ENCODE measurements at regions not wholly inside any gene's neighbourhood (a gene's known extent, or its start where the extent isn't known, plus 50 kb on each side); places are given as distances from the start of the nearest gene placed in this dataset.

- H3K9ac ChIP-seq (ENCODE audit: low read length) = no peak overlapping the region
- no peak overlapping the region for H2BK12ac ChIP-seq (ENCODE audit: low read length)
- peak; percentile 6 to 36 for DNase-seq
- no peak overlapping the region for H3K14ac ChIP-seq (ENCODE audit: low read length)
- H3K27me3 ChIP-seq (ENCODE audit: insufficient read depth, low read length) = no peaks in the 10 kb centered on the region
- no peak overlapping the region for H3K27ac ChIP-seq (ENCODE audit: low read depth, low read length)
- no peak overlapping the region for H3K18ac ChIP-seq (ENCODE audit: low read length)
- WGBS (ENCODE audit: extremely low coverage, insufficient coverage, insufficient read length) = no CpG with 5 or more reads among the region's 3 CpGs
- H4K91ac ChIP-seq (ENCODE audit: low read depth, low read length) = no peak overlapping the region
- H4K8ac ChIP-seq (ENCODE audit: low read depth, low read length) = no peak overlapping the region
- H2AK5ac ChIP-seq (ENCODE audit: low read length) = no peak overlapping the region
- H3K79me2 ChIP-seq (ENCODE audit: control insufficient read depth, insufficient read depth, low read length, poor library complexity) = no peaks in the 10 kb centered on the region
- H3K79me1 ChIP-seq (ENCODE audit: low read length) = no peaks in the 10 kb centered on the region
- H3K4me2 ChIP-seq (ENCODE audit: low read length) = no peak overlapping the region
- H2BK120ac ChIP-seq (ENCODE audit: insufficient read depth, low read length, poor library complexity) = no peak overlapping the region
- H3K36me3 ChIP-seq (ENCODE audit: control insufficient read depth in 1 of 2, insufficient read depth in 2 of 2, low read length in 2 of 2) = no peaks in the 10 kb centered on the region
- H3K23ac ChIP-seq (ENCODE audit: low read length) = peak overlapping the region; percentile 75
- H3K4me1 ChIP-seq (ENCODE audit: control insufficient read depth in 1 of 2, insufficient read depth in 2 of 2, low read length in 2 of 2) = no peaks in the 10 kb centered on the region
- H3K4ac ChIP-seq (ENCODE audit: low read depth, low read length) = no peak overlapping the region
- H2BK5ac ChIP-seq (ENCODE audit: low read depth, low read length, poor library complexity) = no peak overlapping the region
- no peak overlapping the region for H3K4me3 ChIP-seq (ENCODE audit: low read depth, low read length)
- no peak overlapping the region for H4K12ac ChIP-seq (ENCODE audit: low read depth, low read length)
- no peak overlapping the region for H2AFZ ChIP-seq (ENCODE audit: insufficient read depth, low read length, poor library complexity)
- no peaks in the 10 kb centered on the region for H3K9me3 ChIP-seq (ENCODE audit: insufficient read depth, low read depth, low read length)
Measured at GRCh38 chr1:193520472-193520871, 334.1 kb upstream of the B3GALT2 start.

GRCh38 chr1:193519922-193520321 is 333.5 kb upstream of the B3GALT2 start:
- Histone ChIP-seq H3K18ac (ENCODE audit: low read length) (no peak overlapping the region), H3K4me2 (ENCODE audit: low read length) (no peak overlapping the region), H3K79me1 (ENCODE audit: low read length) (no peaks in the 10 kb centered on the region), H2BK12ac (ENCODE audit: low read length) (no peak overlapping the region), H3K4ac (ENCODE audit: low read depth, low read length) (no peak overlapping the region), H2AK5ac (ENCODE audit: low read length) (no peak overlapping the region), H3K9me3 (ENCODE audit: insufficient read depth, low read depth, low read length) (no peaks in the 10 kb centered on the region), H3K4me3 (ENCODE audit: low read depth, low read length) (no peak overlapping the region), H3K9ac (ENCODE audit: low read length) (no peak overlapping the region), H3K23ac (ENCODE audit: low read length) (no peak overlapping the region), H3K14ac (ENCODE audit: low read length) (no peak overlapping the region), H4K91ac (ENCODE audit: low read depth, low read length) (no peak overlapping the region), H3K27me3 (ENCODE audit: insufficient read depth, low read length) (no peaks in the 10 kb centered on the region), H4K8ac (ENCODE audit: low read depth, low read length) (no peak overlapping the region), H2BK120ac (ENCODE audit: insufficient read depth, low read length, poor library complexity) (no peak overlapping the region), H3K27ac (ENCODE audit: low read depth, low read length) (no peak overlapping the region), H4K12ac (ENCODE audit: low read depth, low read length) (no peak overlapping the region), H3K79me2 (ENCODE audit: control insufficient read depth, insufficient read depth, low read length, poor library complexity) (no peaks in the 10 kb centered on the region), H3K36me3 (ENCODE audit: control insufficient read depth in 1 of 2, insufficient read depth in 2 of 2, low read length in 2 of 2) (no peaks in the 10 kb centered on the region), H2BK5ac (ENCODE audit: low read depth, low read length, poor library complexity) (no peak overlapping the region), H2AFZ (ENCODE audit: insufficient read depth, low read length, poor library complexity) (no peak overlapping the region), H3K4me1 (ENCODE audit: control insufficient read depth in 1 of 2, insufficient read depth in 2 of 2, low read length in 2 of 2) (no peaks in the 10 kb centered on the region)
- WGBS (ENCODE audit: extremely low coverage, insufficient coverage, insufficient read length) = no CpG with 5 or more reads among the region's 5 CpGs
- peak; percentile 18 to 69 for DNase-seq

- no CpG with 5 or more reads among the region's 5 CpGs for WGBS (ENCODE audit: extremely low coverage, insufficient coverage, insufficient read length)
Measured at GRCh38 chr1:193516755-193517388, 330.5 kb upstream of the B3GALT2 start.

GRCh38 chr1:193514397-193514796 is 328.0 kb upstream of the B3GALT2 start:
- Histone ChIP-seq H3K79me2 (ENCODE audit: control insufficient read depth, insufficient read depth, low read length, poor library complexity) (no peaks in the 10 kb centered on the region), H3K4me1 (ENCODE audit: control insufficient read depth in 1 of 2, insufficient read depth in 2 of 2, low read length in 2 of 2) (no peaks in the 10 kb centered on the region), H3K4me2 (ENCODE audit: low read length) (no peak overlapping the region), H4K12ac (ENCODE audit: low read depth, low read length) (no peak overlapping the region), H3K79me1 (ENCODE audit: low read length) (no peaks in the 10 kb centered on the region), H4K91ac (ENCODE audit: low read depth, low read length) (no peak overlapping the region), H2BK12ac (ENCODE audit: low read length) (no peak overlapping the region), H3K27ac (ENCODE audit: low read depth, low read length) (no peak overlapping the region), H3K14ac (ENCODE audit: low read length) (no peak overlapping the region), H3K23ac (ENCODE audit: low read length) (no peak overlapping the region), H2AK5ac (ENCODE audit: low read length) (no peak overlapping the region), H2BK5ac (ENCODE audit: low read depth, low read length, poor library complexity) (no peak overlapping the region), H3K4me3 (ENCODE audit: low read depth, low read length) (no peak overlapping the region), H3K9me3 (ENCODE audit: insufficient read depth, low read depth, low read length) (no peaks in the 10 kb centered on the region), H3K36me3 (ENCODE audit: control insufficient read depth in 1 of 2, insufficient read depth in 2 of 2, low read length in 2 of 2) (no peaks in the 10 kb centered on the region), H3K9ac (ENCODE audit: low read length) (no peak overlapping the region), H2BK120ac (ENCODE audit: insufficient read depth, low read length, poor library complexity) (no peak overlapping the region), H3K4ac (ENCODE audit: low read depth, low read length) (no peak overlapping the region), H3K27me3 (ENCODE audit: insufficient read depth, low read length) (no peaks in the 10 kb centered on the region), H3K18ac (ENCODE audit: low read length) (no peak overlapping the region), H4K8ac (ENCODE audit: low read depth, low read length) (no peak overlapping the region), H2AFZ (ENCODE audit: insufficient read depth, low read length, poor library complexity) (no peak overlapping the region)
- DNase-seq = no peak
- no CpG with 5 or more reads among the region's 4 CpGs for WGBS (ENCODE audit: extremely low coverage, insufficient coverage, insufficient read length)

More at GRCh38 chr1:193516755-193517388, 330.5 kb upstream of the B3GALT2 start:
- no peak overlapping the region for H3K18ac ChIP-seq (ENCODE audit: low read length)
- no peaks in the 10 kb centered on the region for H3K4me1 ChIP-seq (ENCODE audit: control insufficient read depth in 1 of 2, insufficient read depth in 2 of 2, low read length in 2 of 2)
- H3K4ac ChIP-seq (ENCODE audit: low read depth, low read length) = no peak overlapping the region
- H3K4me2 ChIP-seq (ENCODE audit: low read length) = no peak overlapping the region
- H4K91ac ChIP-seq (ENCODE audit: low read depth, low read length) = no peak overlapping the region
- H3K9me3 ChIP-seq (ENCODE audit: insufficient read depth, low read depth, low read length) = no peaks in the 10 kb centered on the region
- no peaks in the 10 kb centered on the region for H3K79me2 ChIP-seq (ENCODE audit: control insufficient read depth, insufficient read depth, low read length, poor library complexity)
- no peak overlapping the region for H2AFZ ChIP-seq (ENCODE audit: insufficient read depth, low read length, poor library complexity)
- no peaks in the 10 kb centered on the region for H3K79me1 ChIP-seq (ENCODE audit: low read length)
- no peak overlapping the region for H2BK12ac ChIP-seq (ENCODE audit: low read length)
- H3K4me3 ChIP-seq (ENCODE audit: low read depth, low read length) = no peak overlapping the region
- no peak overlapping the region for H4K12ac ChIP-seq (ENCODE audit: low read depth, low read length)
- H2AK5ac ChIP-seq (ENCODE audit: low read length) = no peak overlapping the region
- DNase-seq = no peak
- H3K14ac ChIP-seq (ENCODE audit: low read length) = no peak overlapping the region
- no peaks in the 10 kb centered on the region for H3K27me3 ChIP-seq (ENCODE audit: insufficient read depth, low read length)
- H3K23ac ChIP-seq (ENCODE audit: low read length) = no peak overlapping the region
- H3K36me3 ChIP-seq (ENCODE audit: control insufficient read depth in 1 of 2, insufficient read depth in 2 of 2, low read length in 2 of 2) = no peaks in the 10 kb centered on the region
- no peak overlapping the region for H3K9ac ChIP-seq (ENCODE audit: low read length)
- no peak overlapping the region for H2BK5ac ChIP-seq (ENCODE audit: low read depth, low read length, poor library complexity)
- no peak overlapping the region for H2BK120ac ChIP-seq (ENCODE audit: insufficient read depth, low read length, poor library complexity)
- no peak overlapping the region for H3K27ac ChIP-seq (ENCODE audit: low read depth, low read length)
- H4K8ac ChIP-seq (ENCODE audit: low read depth, low read length) = no peak overlapping the region
